Stimulated activated CD8-positive, alpha-beta memory T cell treated with anti-CD3 and anti-CD28 coated beads, Interleukin-12 subunit alpha, Interleukin-12 subunit beta, amount 100 ng/mL, for 24 hours (primary cell): ENCODE measurements at regions not wholly inside any gene's neighbourhood (a gene's known extent, or its start where the extent isn't known, plus 50 kb on each side); places are given as distances from the start of the nearest gene placed in this dataset.
"Not testable (repeated sequence)": the region's sequence is repeated elsewhere in the genome, so short reads cannot be mapped to it uniquely, and the experiment has no call there.

Experiments used
- DNase-seq: peaks from one replicate; pipeline ENCODE4 v3.0.0-alpha.2; 2020; ENCODE audit errors: extremely low read depth

DNA sequence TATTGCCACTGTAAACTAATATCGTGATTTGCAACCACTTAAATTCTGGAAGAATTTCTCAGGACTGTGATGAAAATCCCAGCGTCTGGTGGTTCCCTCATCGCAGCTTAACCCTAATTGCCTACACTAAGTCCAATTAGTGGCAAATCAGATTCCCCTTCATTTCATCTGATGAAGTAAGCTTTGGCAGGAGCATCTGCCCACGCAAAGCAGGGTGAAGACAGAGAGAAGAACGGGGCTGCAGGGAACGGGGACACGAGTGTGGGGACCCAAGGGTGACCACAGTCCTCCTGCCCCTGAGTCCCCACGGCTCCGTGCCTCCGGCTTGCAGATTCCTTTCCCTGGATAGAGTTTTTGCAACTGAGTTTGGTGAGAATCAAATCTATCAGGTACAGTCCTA, 159.5 kb downstream of the LY86 start:
- DNase-seq = no peak

DNA sequence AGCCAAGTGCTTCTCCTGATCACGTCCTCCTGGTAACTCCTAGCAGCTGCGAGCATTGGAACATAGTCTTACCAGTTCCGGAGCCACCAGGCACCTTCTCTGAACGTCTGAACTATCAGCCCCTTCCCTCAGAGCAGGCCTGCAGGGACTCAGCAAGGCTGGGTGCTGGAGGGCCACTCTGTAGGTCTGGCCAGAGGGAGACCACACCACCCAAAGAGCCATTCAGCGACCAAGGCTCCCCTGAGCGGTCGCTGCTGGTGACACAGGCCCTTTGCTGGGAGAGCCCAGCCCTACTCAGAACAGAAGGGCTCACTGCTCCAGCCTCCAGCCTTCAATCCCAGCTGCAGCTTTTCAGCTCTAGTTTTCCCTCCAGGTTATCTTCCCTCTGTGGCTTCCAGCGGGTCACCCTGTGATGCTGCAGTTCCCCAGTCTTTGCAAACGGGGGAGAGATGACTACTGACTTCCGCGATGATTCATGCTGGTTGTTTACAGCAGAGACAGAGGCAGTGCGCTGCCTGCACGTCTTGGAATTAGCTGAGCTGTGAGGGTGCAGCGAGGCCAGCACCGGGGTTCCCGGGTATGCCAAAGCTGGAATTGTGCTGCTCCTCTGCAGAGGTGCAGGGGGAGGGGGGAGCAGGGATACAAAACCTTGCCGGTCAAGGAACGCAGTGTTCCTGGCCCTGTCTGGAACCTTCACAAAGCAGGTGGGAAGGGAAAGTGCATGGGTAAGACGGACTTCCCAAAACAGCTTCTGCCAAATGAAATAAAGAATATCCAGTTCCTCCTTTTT, 161.4 kb downstream of the LY86 start:
- DNase-seq = no peak

- DNase-seq = no peak
Observed at GRCh38 chr6:6750594-6751265, 162.2 kb downstream of the LY86 start.

DNA sequence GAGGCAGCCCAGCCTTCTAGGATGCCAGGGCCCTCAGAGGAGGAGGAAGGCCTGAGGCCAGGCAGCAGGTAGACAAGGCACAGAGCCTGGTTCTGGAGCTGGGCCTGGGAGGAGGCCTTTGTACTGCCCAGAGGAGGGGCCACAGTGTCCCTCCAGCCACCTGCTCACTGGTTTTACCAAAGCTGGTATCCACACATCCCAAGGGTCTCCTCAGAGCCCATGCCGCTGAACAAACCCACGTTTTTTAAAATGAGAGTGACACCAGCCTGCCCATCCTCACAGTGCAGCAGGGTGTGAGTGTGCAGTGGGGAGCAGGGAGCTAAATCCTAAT, 162.7 kb downstream of the LY86 start:
- no peak for DNase-seq

- DNase-seq = no peak
Observed at GRCh38 chr6:6751619-6752023, 163.1 kb downstream of the LY86 start.

DNA sequence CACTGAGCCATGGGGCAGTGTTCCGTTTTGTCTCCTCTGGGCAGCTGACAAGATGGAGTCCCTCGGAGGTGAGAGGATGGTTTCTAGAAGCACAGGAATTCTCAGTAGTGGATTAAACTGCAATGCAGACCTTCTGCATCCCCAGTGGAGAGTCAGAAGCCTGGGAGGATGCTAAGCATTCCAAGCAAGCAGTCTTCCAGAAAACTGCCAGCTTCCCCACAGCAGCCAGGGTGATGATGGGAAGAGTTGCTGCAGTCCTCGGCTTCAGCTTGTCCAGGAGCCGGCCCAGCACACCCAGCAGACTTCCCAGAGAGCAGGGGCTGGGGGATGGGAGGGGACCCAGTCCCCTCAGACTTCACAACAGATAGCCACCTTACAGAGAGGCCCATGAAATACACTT, 163.6 kb downstream of the LY86 start:
- DNase-seq = no peak

- no peak for DNase-seq
Observed at GRCh38 chr6:6753301-6753700, 164.8 kb downstream of the LY86 start.

DNA sequence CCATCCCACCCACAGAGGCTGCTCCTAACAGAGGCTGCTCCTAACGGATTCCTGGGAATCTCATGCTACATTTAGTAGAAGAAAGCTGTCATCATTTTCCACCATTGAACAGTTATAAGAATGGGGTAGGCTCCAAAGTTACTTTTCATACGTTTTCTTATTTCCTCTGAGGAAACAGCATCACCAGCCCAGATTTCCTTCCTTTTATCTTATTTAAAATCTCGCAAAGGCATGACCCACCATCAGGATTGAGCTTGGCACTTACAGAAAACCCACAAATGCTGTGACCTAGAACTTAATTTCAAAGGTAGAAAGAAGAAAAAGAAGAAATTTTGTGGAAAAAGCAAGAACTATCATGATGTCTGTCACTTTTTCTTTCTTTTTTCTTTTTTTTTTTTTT, 168.0 kb downstream of the LY86 start:
- DNase-seq = no peak

DNA sequence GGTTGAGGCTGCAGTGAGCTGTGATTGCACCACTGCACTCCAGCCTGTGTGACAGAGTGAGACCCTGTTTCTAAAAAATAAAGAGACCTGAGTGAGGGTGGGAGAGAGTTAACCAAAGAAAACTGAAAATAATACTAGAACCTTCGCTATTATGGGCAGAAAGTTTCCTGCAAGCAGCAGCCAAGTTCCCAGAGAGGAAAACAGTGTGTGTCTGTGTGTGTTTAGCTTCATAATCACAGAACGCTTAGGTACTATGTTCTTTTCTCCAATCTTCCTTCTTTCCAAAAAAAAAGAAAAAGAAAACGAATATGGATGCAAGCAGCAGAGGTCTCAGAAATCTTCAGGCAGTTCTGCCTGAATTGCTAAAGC, 170.0 kb downstream of the LY86 start:
- DNase-seq = no peak

DNA sequence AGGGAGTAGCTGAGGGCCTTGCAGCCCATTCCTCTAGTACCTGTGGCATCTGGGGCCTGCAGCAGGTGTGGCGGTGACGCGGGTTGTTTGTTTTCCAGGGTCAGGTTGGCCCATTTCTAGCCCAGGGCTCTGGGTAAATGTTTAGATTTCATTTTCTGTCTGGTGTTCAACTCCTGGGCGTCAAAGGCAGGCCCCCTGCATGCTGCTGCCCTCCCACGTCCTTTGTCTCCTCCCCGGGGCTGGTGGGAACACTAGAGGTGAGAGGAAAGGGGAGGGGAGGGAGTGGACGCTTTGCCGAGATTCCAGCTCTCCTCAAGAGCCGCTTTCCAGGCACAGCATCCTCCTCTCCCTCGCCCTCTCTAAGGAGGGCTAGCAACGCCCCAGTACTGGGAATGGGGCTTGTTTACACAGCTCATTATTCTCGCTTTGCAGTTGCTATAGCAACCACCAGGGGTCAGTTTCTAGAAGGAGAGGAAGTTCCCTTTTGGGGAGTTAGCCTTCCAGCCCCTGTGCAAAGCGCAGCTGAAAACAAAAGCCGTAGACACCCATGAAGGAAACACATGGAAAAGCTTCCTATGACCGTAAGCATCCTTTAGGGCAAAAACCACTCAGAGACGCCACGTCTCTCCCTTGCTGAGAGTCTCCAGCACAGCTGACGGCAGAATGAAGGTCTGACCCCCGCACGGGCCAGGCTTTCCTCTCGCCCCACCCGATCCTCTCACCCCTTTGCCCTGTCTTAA, 170.6 kb downstream of the LY86 start:
- no peak for DNase-seq

DNA sequence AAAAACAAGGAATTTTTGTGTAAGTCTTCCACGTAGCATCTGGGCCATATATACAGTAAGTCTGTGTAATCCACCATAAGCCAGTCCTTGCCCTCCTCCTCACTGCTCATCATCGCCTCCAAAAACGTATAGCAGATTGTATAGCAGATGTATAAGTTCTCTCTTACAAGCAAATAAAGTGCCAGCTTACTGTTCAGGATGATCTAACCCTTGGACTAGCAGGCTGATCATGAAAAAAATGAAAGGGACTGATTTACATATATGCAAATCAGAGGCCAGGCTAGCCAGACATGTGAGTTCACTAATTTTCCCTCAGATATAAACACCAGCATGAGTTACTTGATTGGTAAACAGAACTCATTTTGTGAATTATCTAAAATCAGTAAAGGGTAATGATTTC, 171.5 kb downstream of the LY86 start:
- no peak for DNase-seq

- not testable (repeated sequence) for DNase-seq
Observed at GRCh38 chr6:6762566-6762965, 174.0 kb downstream of the LY86 start.

DNA sequence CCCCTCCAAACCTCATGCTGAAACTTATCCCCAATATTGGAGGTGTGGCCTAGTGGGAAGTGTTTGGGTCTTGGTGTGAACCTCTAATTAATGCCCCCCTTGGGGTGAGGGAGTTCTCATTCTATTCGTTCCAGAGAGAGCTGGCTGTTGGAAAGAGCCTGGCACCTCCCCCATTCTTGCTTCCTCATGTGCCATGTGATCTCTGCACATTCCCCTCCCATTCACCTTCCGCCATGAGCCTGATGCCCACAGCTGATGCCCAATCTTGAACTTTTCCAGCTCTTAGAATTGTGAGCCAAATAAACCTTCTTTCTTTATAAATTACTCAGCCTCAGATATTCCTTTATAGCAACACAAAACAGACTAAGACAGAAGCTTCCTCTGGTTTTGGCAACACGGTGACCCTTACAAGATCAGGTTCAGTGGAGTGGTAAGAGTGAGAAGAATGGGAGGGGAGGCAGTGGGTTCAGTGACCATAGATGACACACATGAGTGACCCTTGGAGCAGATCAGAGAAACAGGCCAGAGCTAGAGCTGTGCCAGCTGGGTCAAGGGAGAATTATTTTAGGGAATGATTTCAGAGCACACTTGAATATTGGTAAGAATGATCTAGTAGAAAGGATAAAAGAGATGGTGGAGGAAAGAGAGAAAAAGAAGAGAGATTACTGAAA, 176.4 kb downstream of the LY86 start:
- no peak for DNase-seq

GRCh38 chr6:6766230-6766905, 177.8 kb downstream of the LY86 start:
- no peak for DNase-seq

GRCh38 chr6:6769466-6769865, 180.9 kb downstream of the LY86 start:
- DNase-seq = no peak

DNA sequence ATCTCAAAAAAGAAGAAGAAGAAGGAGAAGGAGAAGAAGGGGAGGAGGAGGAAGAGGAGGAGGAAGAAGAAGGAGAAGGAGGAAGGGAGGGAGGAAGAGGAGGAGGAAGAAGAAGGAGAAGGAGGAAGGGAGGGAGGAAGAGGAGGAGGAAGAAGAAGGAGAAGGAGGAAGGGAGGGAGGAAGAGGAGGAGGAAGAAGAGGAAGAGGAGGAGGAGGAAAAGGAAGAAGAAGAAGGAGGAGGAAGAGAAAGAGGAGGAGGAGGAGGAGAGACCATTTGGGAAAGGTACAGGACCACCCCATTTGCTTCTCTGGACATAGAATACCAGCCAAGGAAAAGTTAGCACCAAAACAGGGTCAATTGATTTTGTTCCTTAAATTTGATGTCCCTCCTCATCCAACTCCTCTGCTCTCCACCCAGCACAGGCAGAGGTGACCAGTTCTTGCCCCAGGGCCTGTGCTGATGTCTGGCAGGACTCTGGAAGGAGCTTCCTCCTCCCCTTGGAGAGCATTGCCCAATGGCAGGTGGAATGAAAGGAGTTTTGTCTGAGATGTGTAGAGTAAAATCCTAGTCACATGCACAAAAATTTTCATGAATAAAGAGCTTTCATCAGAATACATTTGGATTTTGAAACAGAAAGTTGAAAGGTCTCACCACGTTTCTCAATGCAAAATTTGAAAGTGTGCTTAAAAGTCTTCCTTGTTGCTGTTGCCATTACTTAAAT, 182.9 kb downstream of the LY86 start:
- no peak for DNase-seq

GRCh38 chr6:6771964-6772363, 183.4 kb downstream of the LY86 start:
- no peak for DNase-seq

DNA sequence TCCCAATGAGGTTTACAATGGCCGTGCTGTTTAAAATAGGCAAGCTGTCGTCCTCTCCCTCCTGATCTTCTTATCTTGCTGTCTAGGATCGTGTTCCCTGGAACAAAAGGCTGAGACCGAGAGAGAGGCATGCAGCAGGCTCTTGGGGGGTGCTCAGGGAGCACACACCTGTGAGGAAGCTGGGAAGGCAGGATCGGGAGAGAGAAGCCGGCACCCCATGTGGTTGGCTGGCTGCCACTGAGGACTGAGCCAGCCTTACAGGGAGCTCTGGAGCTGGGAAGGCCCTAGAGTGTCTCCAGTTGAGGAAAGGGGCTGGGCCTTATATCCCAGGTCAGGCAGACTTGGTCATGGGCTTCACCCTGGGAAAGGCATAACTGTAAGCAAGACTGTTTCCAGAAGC, 184.2 kb downstream of the LY86 start:
- DNase-seq = no peak

DNA sequence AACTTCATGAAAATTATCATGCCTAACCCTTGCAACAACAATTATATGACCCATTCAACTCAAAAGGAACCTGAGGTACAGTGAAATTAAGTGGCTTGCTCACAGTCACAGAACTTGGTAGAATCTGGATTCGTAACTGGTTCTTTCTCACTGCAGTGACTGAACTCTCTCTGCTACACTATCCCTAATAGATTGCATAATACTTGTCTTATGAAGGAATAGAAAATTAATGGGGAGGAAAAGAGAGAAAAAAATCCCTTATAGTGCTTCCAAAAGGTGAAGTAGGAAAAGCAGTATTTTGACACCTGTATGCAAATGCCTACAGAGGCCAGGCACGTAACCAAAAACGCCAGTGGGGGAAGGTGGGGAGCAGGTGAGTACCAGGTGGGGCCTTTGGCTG, 186.6 kb downstream of the LY86 start:
- no peak for DNase-seq

GRCh38 chr6:6780231-6780630, 191.7 kb downstream of the LY86 start:
- DNase-seq = no peak

- no peak for DNase-seq
Observed at GRCh38 chr6:6781172-6781872, 192.8 kb downstream of the LY86 start.
